ENCODE measurements at regions not wholly inside any gene's neighbourhood (a gene's known extent, or its start where the extent isn't known, plus 50 kb on each side); places are given as distances from the start of the nearest gene placed in this dataset.

- TF ChIP-seq CTCF (IDR thresholded peaks at IDR 0.05) (no peak), EP300 (IDR thresholded peaks at IDR 0.05) (no peak), POLR2A (IDR thresholded peaks at IDR 0.05) (no peak)
Observed at GRCh38 chr2:34373586-34374233, 774.6 kb upstream of the FAM98A start.

Data from tibial nerve (tissue), 4 donors.